ENCODE measurements at regions not wholly inside any gene's neighbourhood (a gene's known extent, or its start where the extent isn't known, plus 50 kb on each side); places are given as distances from the start of the nearest gene placed in this dataset.

DNA sequence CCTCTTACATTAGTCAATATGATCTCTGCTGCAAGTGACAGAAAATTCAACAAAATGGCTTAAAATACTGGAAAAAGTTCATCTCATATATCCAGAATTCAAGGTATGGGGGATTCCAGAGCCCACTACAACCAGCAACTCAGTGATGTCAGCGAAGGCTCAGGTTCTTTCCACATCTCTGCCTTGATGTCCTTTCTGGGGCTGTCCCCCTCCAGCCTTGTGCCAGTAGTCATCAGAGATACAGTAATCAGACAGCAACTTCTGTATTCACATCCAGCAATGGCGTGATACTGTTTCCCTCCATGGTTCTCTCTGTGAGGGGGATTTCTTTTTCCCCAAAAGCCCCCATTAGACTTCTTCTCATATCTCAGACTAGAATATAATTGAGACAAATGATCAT lies 103.4 kb upstream of the USP47 start:
- Histone ChIP-seq H3K9me3 (no peaks in the 10 kb centered on the region), H3K4me1 (no peaks in the 10 kb centered on the region), H3K27ac (no peak overlapping the region), H3K4me2 (no peak overlapping the region), H3K4me3 (no peak overlapping the region)
- FAIRE-seq (no peak), DNase-seq (ENCODE audit: low read depth in 1 of 2, low spot score in 1 of 2) (no peak), ATAC-seq (no peak)
- no peak for TF ChIP-seq MAZ (IDR thresholded peaks at IDR 0.05; ENCODE audit: borderline replicate concordance, low read depth, low read length)
- CTCF ChIA-PET, result no interaction called here
- POLR2A ChIA-PET, result no interaction called here
- WGBS (ENCODE audit: missing lambda C conversion rate), result 21% methylated on average over 2 of the region's 2 CpGs

DNA sequence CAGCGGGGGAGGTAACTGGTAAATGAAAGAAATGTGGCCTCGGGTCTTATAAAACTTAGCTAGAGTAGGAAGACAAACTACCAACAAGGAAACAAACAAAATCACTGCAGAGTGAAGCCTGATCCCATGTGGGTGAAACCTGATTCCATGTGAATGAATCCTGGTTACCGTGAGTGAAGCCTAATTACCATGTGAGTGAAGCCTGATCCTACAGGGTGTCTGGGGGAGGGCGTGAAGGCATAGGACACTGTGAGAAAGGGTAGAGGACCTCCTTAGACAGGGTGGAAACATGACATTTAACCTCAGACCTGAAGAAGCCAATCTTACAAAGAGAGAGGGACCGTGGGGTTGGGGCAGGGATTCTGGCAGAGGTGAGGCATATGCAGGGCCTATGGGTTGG lies 106.2 kb upstream of the USP47 start:
- FAIRE-seq (no peak), ATAC-seq (no peak), DNase-seq (ENCODE audit: low read depth in 1 of 2, low spot score in 1 of 2) (no peak)
- Histone ChIP-seq H3K4me2 (no peak overlapping the region), H3K4me1 (no peaks in the 10 kb centered on the region), H3K4me3 (no peak overlapping the region), H3K9me3 (no peaks in the 10 kb centered on the region), H3K27ac (no peak overlapping the region)
- ChIA-PET POLR2A (no interaction called here), CTCF (interaction anchor here (1.2 kb wide), 1 partner anchor 485 kb away, joined by 3 read pairs; no protein-coding TSS in a partner anchor)
- TF ChIP-seq, protein P1, sequence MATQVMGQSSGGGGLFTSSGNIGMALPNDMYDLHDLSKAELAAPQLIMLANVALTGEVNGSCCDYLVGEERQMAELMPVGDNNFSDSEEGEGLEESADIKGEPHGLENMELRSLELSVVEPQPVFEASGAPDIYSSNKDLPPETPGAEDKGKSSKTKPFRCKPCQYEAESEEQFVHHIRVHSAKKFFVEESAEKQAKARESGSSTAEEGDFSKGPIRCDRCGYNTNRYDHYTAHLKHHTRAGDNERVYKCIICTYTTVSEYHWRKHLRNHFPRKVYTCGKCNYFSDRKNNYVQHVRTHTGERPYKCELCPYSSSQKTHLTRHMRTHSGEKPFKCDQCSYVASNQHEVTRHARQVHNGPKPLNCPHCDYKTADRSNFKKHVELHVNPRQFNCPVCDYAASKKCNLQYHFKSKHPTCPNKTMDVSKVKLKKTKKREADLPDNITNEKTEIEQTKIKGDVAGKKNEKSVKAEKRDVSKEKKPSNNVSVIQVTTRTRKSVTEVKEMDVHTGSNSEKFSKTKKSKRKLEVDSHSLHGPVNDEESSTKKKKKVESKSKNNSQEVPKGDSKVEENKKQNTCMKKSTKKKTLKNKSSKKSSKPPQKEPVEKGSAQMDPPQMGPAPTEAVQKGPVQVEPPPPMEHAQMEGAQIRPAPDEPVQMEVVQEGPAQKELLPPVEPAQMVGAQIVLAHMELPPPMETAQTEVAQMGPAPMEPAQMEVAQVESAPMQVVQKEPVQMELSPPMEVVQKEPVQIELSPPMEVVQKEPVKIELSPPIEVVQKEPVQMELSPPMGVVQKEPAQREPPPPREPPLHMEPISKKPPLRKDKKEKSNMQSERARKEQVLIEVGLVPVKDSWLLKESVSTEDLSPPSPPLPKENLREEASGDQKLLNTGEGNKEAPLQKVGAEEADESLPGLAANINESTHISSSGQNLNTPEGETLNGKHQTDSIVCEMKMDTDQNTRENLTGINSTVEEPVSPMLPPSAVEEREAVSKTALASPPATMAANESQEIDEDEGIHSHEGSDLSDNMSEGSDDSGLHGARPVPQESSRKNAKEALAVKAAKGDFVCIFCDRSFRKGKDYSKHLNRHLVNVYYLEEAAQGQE (IDR thresholded peaks at IDR 0.05), result no peak
- TF ChIP-seq TP53 (CRISPR knock-in tag; IDR thresholded peaks at IDR 0.05) (no peak), SMC3 (IDR thresholded peaks at IDR 0.05) (no peak), ESRRA (IDR thresholded peaks at IDR 0.05; ENCODE audit: borderline replicate concordance, low read length) (no peak), ZNF302 (CRISPR knock-in tag; IDR thresholded peaks at IDR 0.05) (no peak), RAD21 (conservative IDR thresholded peaks at IDR 0.05 in 1 of 2, IDR thresholded peaks at IDR 0.05 in 1 of 2) (no peak), FOSB (CRISPR knock-in tag; IDR thresholded peaks at IDR 0.05) (no peak), MAZ (IDR thresholded peaks at IDR 0.05; ENCODE audit: borderline replicate concordance, low read depth, low read length) (no peak), RFX5 (IDR thresholded peaks at IDR 0.05) (no peak), CBX8 (IDR thresholded peaks at IDR 0.05) (no peak)
- WGBS (ENCODE audit: missing lambda C conversion rate), result 30% methylated on average over 5 of the region's 5 CpGs

DNA sequence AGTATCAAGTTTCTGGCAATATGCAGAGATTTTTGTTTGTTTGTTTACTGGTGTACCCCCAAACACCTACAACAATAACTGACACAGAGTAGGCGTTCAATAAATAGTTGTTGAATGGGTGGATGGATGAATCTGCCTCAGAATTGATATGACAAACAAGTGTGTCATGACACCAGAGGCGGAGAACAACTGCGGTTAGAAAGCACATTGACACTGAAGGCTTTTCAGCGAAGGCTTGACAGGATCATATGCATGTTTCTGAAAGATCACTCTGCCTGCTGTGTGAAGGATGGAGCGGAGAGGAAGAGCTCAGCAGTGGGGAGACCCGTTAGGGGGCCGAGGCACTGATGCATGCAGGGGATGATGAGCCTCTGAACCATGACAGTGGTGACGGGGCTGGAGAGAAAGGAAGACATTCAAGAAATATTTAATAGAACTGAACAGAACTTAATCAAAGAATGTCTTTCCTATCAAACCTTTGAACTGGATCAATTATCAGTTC lies 108.5 kb upstream of the USP47 start:
- Histone ChIP-seq H3K4me1 (no peaks in the 10 kb centered on the region), H3K27ac (no peak overlapping the region), H3K4me2 (no peak overlapping the region), H3K4me3 (no peak overlapping the region), H3K9me3 (no peaks in the 10 kb centered on the region)
- ChIA-PET CTCF (interaction anchor here (0.7 to 1.4 kb wide), 3 partner anchors 10 to 544 kb away, joined by 3 read pairs; no protein-coding TSS in a partner anchor), POLR2A (no interaction called here)
- no peak for TF ChIP-seq FOXS1 (CRISPR knock-in tag; IDR thresholded peaks at IDR 0.05)
- no peak for TF ChIP-seq ESRRA (IDR thresholded peaks at IDR 0.05; ENCODE audit: borderline replicate concordance, low read length)
- no peak for TF ChIP-seq POLR2A (IDR thresholded peaks at IDR 0.05; ENCODE audit: low read length)
- TF ChIP-seq NR3C1 (IDR thresholded peaks at IDR 0.05), result no peak
- TF ChIP-seq, protein P2, sequence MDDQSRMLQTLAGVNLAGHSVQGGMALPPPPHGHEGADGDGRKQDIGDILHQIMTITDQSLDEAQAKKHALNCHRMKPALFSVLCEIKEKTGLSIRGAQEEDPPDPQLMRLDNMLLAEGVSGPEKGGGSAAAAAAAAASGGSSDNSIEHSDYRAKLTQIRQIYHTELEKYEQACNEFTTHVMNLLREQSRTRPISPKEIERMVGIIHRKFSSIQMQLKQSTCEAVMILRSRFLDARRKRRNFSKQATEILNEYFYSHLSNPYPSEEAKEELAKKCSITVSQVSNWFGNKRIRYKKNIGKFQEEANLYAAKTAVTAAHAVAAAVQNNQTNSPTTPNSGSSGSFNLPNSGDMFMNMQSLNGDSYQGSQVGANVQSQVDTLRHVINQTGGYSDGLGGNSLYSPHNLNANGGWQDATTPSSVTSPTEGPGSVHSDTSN (IDR thresholded peaks at IDR 0.05), result no peak
- TF ChIP-seq, protein P3, sequence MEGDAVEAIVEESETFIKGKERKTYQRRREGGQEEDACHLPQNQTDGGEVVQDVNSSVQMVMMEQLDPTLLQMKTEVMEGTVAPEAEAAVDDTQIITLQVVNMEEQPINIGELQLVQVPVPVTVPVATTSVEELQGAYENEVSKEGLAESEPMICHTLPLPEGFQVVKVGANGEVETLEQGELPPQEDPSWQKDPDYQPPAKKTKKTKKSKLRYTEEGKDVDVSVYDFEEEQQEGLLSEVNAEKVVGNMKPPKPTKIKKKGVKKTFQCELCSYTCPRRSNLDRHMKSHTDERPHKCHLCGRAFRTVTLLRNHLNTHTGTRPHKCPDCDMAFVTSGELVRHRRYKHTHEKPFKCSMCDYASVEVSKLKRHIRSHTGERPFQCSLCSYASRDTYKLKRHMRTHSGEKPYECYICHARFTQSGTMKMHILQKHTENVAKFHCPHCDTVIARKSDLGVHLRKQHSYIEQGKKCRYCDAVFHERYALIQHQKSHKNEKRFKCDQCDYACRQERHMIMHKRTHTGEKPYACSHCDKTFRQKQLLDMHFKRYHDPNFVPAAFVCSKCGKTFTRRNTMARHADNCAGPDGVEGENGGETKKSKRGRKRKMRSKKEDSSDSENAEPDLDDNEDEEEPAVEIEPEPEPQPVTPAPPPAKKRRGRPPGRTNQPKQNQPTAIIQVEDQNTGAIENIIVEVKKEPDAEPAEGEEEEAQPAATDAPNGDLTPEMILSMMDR (IDR thresholded peaks at IDR 0.05), result no peak
- TF ChIP-seq KDM1A (IDR thresholded peaks at IDR 0.05; ENCODE audit: low read depth), result no peak
- TF ChIP-seq HOXB13 (CRISPR knock-in tag; IDR thresholded peaks at IDR 0.05; ENCODE audit: low read depth), result no peak
- TF ChIP-seq FOSB (CRISPR knock-in tag; IDR thresholded peaks at IDR 0.05), result no peak
- no peak for TF ChIP-seq RFX5 (IDR thresholded peaks at IDR 0.05)
- TF ChIP-seq HOXA7 (CRISPR knock-in tag; IDR thresholded peaks at IDR 0.05), result no peak
- TF ChIP-seq ZSCAN20 (CRISPR knock-in tag; IDR thresholded peaks at IDR 0.05), result no peak
- TF ChIP-seq ZC3H11A (IDR thresholded peaks at IDR 0.05), result no peak
- TF ChIP-seq KDM5A (IDR thresholded peaks at IDR 0.05), result no peak
- TF ChIP-seq EP300 (IDR thresholded peaks at IDR 0.05), result no peak
- TF ChIP-seq, protein P4, sequence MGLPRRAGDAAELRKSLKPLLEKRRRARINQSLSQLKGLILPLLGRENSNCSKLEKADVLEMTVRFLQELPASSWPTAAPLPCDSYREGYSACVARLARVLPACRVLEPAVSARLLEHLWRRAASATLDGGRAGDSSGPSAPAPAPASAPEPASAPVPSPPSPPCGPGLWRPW (IDR thresholded peaks at IDR 0.05), result no peak
- no peak for TF ChIP-seq FOSL2 (IDR thresholded peaks at IDR 0.05)
- TF ChIP-seq FOSL2 (CRISPR knock-in tag; IDR thresholded peaks at IDR 0.05), result no peak
- no peak for TF ChIP-seq EHF (CRISPR knock-in tag; IDR thresholded peaks at IDR 0.05)
- no peak for TF ChIP-seq TP53 (CRISPR knock-in tag; IDR thresholded peaks at IDR 0.05)
- WGBS (ENCODE audit: missing lambda C conversion rate), result 56% methylated on average over 8 of the region's 8 CpGs
- no peak for DNase-seq (ENCODE audit: low read depth in 1 of 2, low spot score in 1 of 2)
- no peak for ATAC-seq
- FAIRE-seq, result no peak

All from A549 (cell line).